SK-N-SH treated with all-trans-retinoic acid at 6 μM for 48 hours (cell line): ENCODE measurements at regions not wholly inside any gene's neighbourhood (a gene's known extent, or its start where the extent isn't known, plus 50 kb on each side); places are given as distances from the start of the nearest gene placed in this dataset.

Experiments used
- ARNTL ChIP-seq: fragments of 450-650 bp; formaldehyde crosslinking; IDR thresholded peaks from 2 replicates; pipeline ENCODE4 v1.5.0; 2020; ENCODE audit warnings: low read depth, mild to moderate bottlenecking, moderate library complexity, borderline replicate concordance
- BACH2 ChIP-seq: fragments of 250-450 bp; sonication (Bioruptor Pico); IDR thresholded peaks from 2 replicates; pipeline ENCODE4 v1.9.0; 2021; ENCODE audit warnings: mild to moderate bottlenecking, borderline replicate concordance
- CREB5 ChIP-seq: fragments of 250-450 bp; sonication (Bioruptor Pico); IDR thresholded peaks from 2 replicates; pipeline ENCODE4 v1.5.1; 2020; ENCODE audit warnings: low read depth, mild to moderate bottlenecking, moderate library complexity
- CSDC2 ChIP-seq: fragments of 250-450 bp; sonication (Bioruptor Pico); IDR thresholded peaks from 2 replicates; pipeline ENCODE4 v1.5.0; 2020; ENCODE audit warnings: mild to moderate bottlenecking, moderate library complexity
- GLIS3 ChIP-seq: fragments of 250-450 bp; sonication (Bioruptor Pico); IDR thresholded peaks from 2 replicates; pipeline ENCODE4 v1.5.0; 2020; ENCODE audit warnings: mild to moderate bottlenecking, moderate library complexity
- ISL1 ChIP-seq: fragments of 250-450 bp; sonication (Bioruptor Pico); IDR thresholded peaks from 2 replicates; pipeline ENCODE4 v2.1.2; 2022; ENCODE audit warnings: mild to moderate bottlenecking, moderate library complexity
- OSR1 ChIP-seq: fragments of 250-450 bp; sonication (Bioruptor Pico); IDR thresholded peaks from 2 replicates; pipeline ENCODE4 v1.8.0; 2022; ENCODE audit warnings: moderate library complexity, mild to moderate bottlenecking, inconsistent platforms
- PATZ1 ChIP-seq: fragments of 250-450 bp; sonication (Bioruptor Pico); IDR thresholded peaks from 2 replicates; pipeline ENCODE4 v1.8.0; 2020; ENCODE audit warnings: mild to moderate bottlenecking, moderate library complexity, borderline replicate concordance
- POU6F1 ChIP-seq: fragments of 250-450 bp; sonication (Bioruptor Pico); IDR thresholded peaks from 2 replicates; pipeline ENCODE4 v1.8.0; 2021; ENCODE audit warnings: low read depth, mild to moderate bottlenecking, moderate library complexity, borderline replicate concordance
- PPARA ChIP-seq: fragments of 250-450 bp; sonication (Bioruptor Pico); IDR thresholded peaks from 2 replicates; pipeline ENCODE4 v1.5.0; 2020; ENCODE audit warnings: mild to moderate bottlenecking, borderline replicate concordance
- TCF4 ChIP-seq: fragments of 250-450 bp; sonication (Bioruptor Pico); IDR thresholded peaks from 2 replicates; pipeline ENCODE4 v1.8.0; 2021; ENCODE audit warnings: mild to moderate bottlenecking, moderate library complexity, borderline replicate concordance
- ZFP3 ChIP-seq: fragments of 250-450 bp; sonication (Bioruptor Pico); IDR thresholded peaks from 2 replicates; pipeline ENCODE4 v1.5.0; 2020; ENCODE audit warnings: mild to moderate bottlenecking, moderate library complexity
- ZFP30 ChIP-seq: fragments of 450-650 bp; formaldehyde crosslinking; IDR thresholded peaks from 2 replicates; pipeline ENCODE4 v1.5.0; 2022; ENCODE audit warnings: mild to moderate bottlenecking, moderate library complexity
- ZNF565 ChIP-seq: fragments of 450-650 bp; formaldehyde crosslinking; conservative IDR thresholded peaks from 2 replicates; pipeline ENCODE4 v1.5.0; 2020; ENCODE audit warnings: low read depth, mild to moderate bottlenecking, moderate library complexity

- no peak for TF ChIP-seq PATZ1
- no peak for TF ChIP-seq ISL1 (CRISPR knock-in tag)
- TF ChIP-seq ZFP3 = no peak
- no peak for TF ChIP-seq CSDC2
- no peak for TF ChIP-seq OSR1 (CRISPR knock-in tag)
- TF ChIP-seq ZNF565 (CRISPR knock-in tag) = no peak
- TF ChIP-seq ZFP30 = no peak
- TF ChIP-seq CREB5 (CRISPR knock-in tag) = no peak
- TF ChIP-seq PPARA = no peak
- no peak for TF ChIP-seq BACH2 (CRISPR knock-in tag)
- no peak for TF ChIP-seq GLIS3
- TF ChIP-seq ARNTL (CRISPR knock-in tag) = no peak
- TF ChIP-seq TCF4 (CRISPR knock-in tag) = no peak
- TF ChIP-seq POU6F1 (CRISPR knock-in tag) = no peak
These were observed 1556.4 kb upstream of the ADGRL3 start for GRCh38 chr4:59643682-59644081.
